ENCODE measurements at regions not wholly inside any gene's neighbourhood (a gene's known extent, or its start where the extent isn't known, plus 50 kb on each side); places are given as distances from the start of the nearest gene placed in this dataset.

DNA sequence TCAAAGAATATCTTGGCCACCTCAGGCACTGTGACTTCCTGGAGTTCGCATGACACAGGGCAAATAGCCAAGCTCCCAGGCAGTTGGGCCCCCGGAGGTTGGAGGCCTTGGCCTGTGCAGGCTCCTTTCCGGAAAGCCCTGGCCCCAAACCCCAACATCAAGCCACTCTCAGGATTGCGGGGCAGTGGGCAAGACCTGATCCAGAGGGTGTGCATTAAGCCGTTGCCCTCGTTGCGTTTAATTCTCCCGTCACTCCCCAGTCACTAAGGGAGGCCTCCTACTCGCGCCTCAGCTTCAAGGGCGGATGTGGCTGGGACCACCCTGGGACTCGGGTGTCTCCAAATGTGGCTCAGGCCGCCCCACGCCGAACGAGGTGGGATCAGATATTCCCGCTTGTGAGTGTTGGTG is 60.1 kb downstream of the TMEM174 start:
- Histone ChIP-seq H2AK5ac (ENCODE audit: insufficient read length, low read length) (no peak overlapping the region), H3K23ac (ENCODE audit: insufficient read length, low read depth, low read length) (no peak overlapping the region), H3T11ph (ENCODE audit: low read length) (no peak overlapping the region), H2BK15ac (ENCODE audit: low read depth, low read length) (no peak overlapping the region), H3K18ac (ENCODE audit: insufficient read length, low read depth, low read length) (no peak overlapping the region), H3K14ac (ENCODE audit: insufficient read depth, low read length) (no peak overlapping the region), H2BK120ac (ENCODE audit: low read depth, low read length, poor library complexity, severe bottlenecking) (no peak overlapping the region), H3K4me2 (ENCODE audit: insufficient read depth, insufficient read length, low read length) (peak overlapping the region; percentile 9), H3K4ac (ENCODE audit: low read depth, low read length) (no peak overlapping the region), H4K5ac (ENCODE audit: insufficient read length, low read depth, low read length) (no peak overlapping the region), H4K91ac (ENCODE audit: insufficient read length, low read depth, low read length) (no peak overlapping the region), H2BK20ac (ENCODE audit: low read depth, low read length, poor library complexity, severe bottlenecking) (no peak overlapping the region), H3K79me2 (ENCODE audit: insufficient read depth, low read length) (no peaks in the 10 kb centered on the region), H3K27ac (ENCODE audit: insufficient read length, low read depth, low read length) (no peak overlapping the region), H4K20me1 (ENCODE audit: control insufficient read depth, insufficient read depth, insufficient read length) (no peaks in the 10 kb centered on the region), H3K9me3 (ENCODE audit: control insufficient read depth, low read depth, low read length) (no peaks in the 10 kb centered on the region), H4K8ac (replicated peaks; ENCODE audit: insufficient read length, low read depth, low read length) (no peak overlapping the region), H3K79me1 (ENCODE audit: insufficient read depth, low read depth, low read length, poor library complexity, severe bottlenecking) (no peaks in the 10 kb centered on the region), H3K56ac (ENCODE audit: insufficient read length, low read depth, low read length) (no peak overlapping the region), H3K4me1 (ENCODE audit: insufficient read depth, low read length) (no peaks in the 10 kb centered on the region), H2BK12ac (ENCODE audit: insufficient read length, low read depth, low read length) (no peak overlapping the region), H3K27me3 (ENCODE audit: insufficient read depth, low read length) (peaks cover 64% of the 10 kb centered on the region), H3K23me2 (ENCODE audit: insufficient read length, low read depth, low read length, poor library complexity, severe bottlenecking) (peaks cover 6% of the 10 kb centered on the region), H3K9ac (ENCODE audit: extremely low read depth, insufficient read length, low read length) (no peak overlapping the region), H2AFZ (ENCODE audit: low read length) (no peak overlapping the region), H2BK5ac (ENCODE audit: insufficient read length, low read length) (no peak overlapping the region)
- no CpG with 5 or more reads among the region's 17 CpGs for WGBS (ENCODE audit: extremely low coverage, insufficient read length, low lambda C conversion rate)
- H3K36me3 Mint-ChIP-seq (ENCODE audit: insufficient read depth in 1 of 3, low read depth in 3 of 3) = no peaks in the 10 kb centered on the region; a peak in 1 of 7 replicates
- peaks cover 24 to 39% of the 10 kb centered on the region in 2 experiments for H3K4me1 Mint-ChIP-seq
- TF ChIP-seq, protein P1, sequence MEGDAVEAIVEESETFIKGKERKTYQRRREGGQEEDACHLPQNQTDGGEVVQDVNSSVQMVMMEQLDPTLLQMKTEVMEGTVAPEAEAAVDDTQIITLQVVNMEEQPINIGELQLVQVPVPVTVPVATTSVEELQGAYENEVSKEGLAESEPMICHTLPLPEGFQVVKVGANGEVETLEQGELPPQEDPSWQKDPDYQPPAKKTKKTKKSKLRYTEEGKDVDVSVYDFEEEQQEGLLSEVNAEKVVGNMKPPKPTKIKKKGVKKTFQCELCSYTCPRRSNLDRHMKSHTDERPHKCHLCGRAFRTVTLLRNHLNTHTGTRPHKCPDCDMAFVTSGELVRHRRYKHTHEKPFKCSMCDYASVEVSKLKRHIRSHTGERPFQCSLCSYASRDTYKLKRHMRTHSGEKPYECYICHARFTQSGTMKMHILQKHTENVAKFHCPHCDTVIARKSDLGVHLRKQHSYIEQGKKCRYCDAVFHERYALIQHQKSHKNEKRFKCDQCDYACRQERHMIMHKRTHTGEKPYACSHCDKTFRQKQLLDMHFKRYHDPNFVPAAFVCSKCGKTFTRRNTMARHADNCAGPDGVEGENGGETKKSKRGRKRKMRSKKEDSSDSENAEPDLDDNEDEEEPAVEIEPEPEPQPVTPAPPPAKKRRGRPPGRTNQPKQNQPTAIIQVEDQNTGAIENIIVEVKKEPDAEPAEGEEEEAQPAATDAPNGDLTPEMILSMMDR (conservative IDR thresholded peaks at IDR 0.05) = no peak
- H3K9me3 Mint-ChIP-seq = peaks cover 0 to 2% of the 10 kb centered on the region in 2 experiments; a peak in 1 of 5 replicates
- no peak overlapping the region for H3K27ac Mint-ChIP-seq
- peak; percentile 41 for DNase-seq
- peaks cover 90% of the 10 kb centered on the region for H3K27me3 Mint-ChIP-seq (ENCODE audit: low read depth)
- H3K4me3 Mint-ChIP-seq = peak overlapping the region; percentile 24 to 69

All from H9 (cell line).